ENCODE measurements at regions not wholly inside any gene's neighbourhood (a gene's known extent, or its start where the extent isn't known, plus 50 kb on each side); places are given as distances from the start of the nearest gene placed in this dataset.

DNA sequence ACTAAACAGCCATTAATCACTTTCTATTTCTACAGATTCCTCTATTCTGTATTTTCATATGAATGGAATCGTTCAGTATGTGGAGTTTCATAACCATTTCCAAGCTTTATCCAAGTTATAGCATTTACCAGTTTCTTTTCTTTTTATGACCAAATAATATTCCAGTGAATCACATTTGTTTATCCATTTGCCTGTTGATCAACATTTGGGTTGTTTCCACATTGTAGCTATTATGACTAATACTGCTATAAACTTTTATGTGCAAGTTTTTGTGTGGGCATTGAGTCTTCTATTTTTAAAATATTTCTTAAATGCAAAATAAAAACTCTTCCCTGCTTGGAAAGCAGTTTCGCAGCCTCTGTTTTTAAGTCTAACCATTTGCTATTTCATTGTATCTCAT, 336.4 kb upstream of the OPRM1 start:
- in situ Hi-C loops (cut with HindIII; ENCODE audit: low pct_ligation_motif_present, low sequenced_read_pairs) = no loop called here
- no peak for DNase-seq
- Histone ChIP-seq H3K27ac (no peak overlapping the region), H3K36me3 (replicated peaks) (no peaks in the 10 kb centered on the region), H3K27me3 (replicated peaks) (no peaks in the 10 kb centered on the region), H3K4me3 (ENCODE audit: low read depth, low read length) (no peak overlapping the region)
- TF ChIP-seq, protein P1, sequence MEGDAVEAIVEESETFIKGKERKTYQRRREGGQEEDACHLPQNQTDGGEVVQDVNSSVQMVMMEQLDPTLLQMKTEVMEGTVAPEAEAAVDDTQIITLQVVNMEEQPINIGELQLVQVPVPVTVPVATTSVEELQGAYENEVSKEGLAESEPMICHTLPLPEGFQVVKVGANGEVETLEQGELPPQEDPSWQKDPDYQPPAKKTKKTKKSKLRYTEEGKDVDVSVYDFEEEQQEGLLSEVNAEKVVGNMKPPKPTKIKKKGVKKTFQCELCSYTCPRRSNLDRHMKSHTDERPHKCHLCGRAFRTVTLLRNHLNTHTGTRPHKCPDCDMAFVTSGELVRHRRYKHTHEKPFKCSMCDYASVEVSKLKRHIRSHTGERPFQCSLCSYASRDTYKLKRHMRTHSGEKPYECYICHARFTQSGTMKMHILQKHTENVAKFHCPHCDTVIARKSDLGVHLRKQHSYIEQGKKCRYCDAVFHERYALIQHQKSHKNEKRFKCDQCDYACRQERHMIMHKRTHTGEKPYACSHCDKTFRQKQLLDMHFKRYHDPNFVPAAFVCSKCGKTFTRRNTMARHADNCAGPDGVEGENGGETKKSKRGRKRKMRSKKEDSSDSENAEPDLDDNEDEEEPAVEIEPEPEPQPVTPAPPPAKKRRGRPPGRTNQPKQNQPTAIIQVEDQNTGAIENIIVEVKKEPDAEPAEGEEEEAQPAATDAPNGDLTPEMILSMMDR (IDR thresholded peaks at IDR 0.05; ENCODE audit: low read depth, low read length, missing control alignments) = no peak

DNA sequence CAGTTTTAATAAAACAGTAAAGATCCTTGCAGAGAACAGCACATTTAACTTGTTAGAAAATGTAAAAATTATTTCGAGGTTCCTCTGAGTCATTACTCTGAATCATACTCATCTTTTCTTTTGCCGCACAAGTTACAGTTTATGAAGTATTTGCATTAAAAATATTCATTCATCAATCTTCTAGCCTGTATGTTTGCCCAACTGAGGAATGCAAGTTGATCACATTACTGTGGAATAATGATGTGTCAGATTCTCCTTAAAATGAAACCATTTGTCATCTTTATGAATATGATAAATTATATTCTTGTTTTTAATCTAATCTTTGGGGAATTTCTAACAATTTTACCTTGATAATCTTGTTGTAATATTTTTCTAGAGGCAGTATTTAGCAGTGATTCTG, 340.4 kb upstream of the OPRM1 start:
- in situ Hi-C loops (cut with HindIII; ENCODE audit: low pct_ligation_motif_present, low sequenced_read_pairs) = no loop called here
- no peak overlapping the region for H3K27ac ChIP-seq

DNA sequence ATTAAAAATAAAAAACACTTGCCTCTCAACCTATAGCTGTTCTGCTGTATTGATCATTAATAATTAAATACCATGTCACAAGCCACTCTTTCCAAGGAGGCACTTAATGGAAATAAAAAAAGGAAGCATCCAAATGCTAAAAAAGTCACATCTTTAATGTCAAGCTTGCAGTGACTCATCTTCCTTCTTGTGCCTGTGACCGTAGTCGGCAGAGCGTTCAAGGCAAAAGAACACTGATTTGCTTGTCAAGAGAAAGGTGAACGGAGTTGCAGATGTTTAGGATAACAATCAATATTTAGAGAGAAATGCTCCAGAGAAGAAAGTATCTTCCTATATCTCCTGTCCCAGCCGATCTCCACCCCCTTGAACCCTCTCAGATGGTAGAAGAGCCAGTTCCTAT, 341.0 kb upstream of the OPRM1 start:
- DNase-seq = no peak
- Histone ChIP-seq H3K4me3 (ENCODE audit: low read depth, low read length) (no peak overlapping the region), H3K36me3 (replicated peaks) (no peaks in the 10 kb centered on the region), H3K27ac (no peak overlapping the region), H3K27me3 (replicated peaks) (no peaks in the 10 kb centered on the region)
- TF ChIP-seq, protein P1 (IDR thresholded peaks at IDR 0.05; ENCODE audit: low read depth, low read length, missing control alignments) = no peak
- in situ Hi-C loops (cut with HindIII; ENCODE audit: low pct_ligation_motif_present, low sequenced_read_pairs) = no loop called here

More for the DNA sequence above, 340.4 kb upstream of the OPRM1 start:
- H3K36me3 ChIP-seq (replicated peaks) = no peaks in the 10 kb centered on the region
- no peak overlapping the region for H3K4me3 ChIP-seq (ENCODE audit: low read depth, low read length)
- TF ChIP-seq, protein P1 (IDR thresholded peaks at IDR 0.05; ENCODE audit: low read depth, low read length, missing control alignments) = no peak
- H3K27me3 ChIP-seq (replicated peaks) = no peaks in the 10 kb centered on the region
- DNase-seq = no peak

DNA sequence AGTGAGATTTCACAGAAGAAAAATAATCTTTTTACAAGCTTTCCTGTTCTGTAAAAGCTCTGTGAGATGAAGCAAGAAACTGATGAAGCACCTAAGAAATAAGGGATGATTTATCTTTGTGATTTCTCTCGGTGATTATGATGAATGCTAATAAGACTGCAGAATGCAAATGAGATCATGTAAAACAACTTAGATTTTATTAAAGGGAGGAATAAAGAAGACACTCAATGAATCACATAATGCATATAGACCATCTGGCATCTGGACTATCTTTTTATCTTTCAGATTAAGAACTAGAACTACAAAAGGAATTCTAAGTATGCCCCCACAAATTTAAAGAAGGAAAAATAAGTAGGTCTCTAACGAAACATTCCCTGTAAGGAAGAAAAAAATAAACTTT, 361.5 kb upstream of the OPRM1 start:
- TF ChIP-seq, protein P1 (IDR thresholded peaks at IDR 0.05; ENCODE audit: low read depth, low read length, missing control alignments) = no peak
- Histone ChIP-seq H3K4me3 (ENCODE audit: low read depth, low read length) (no peak overlapping the region), H3K36me3 (replicated peaks) (no peaks in the 10 kb centered on the region), H3K27ac (no peak overlapping the region), H3K27me3 (replicated peaks) (no peaks in the 10 kb centered on the region)
- in situ Hi-C loops (cut with HindIII; ENCODE audit: low pct_ligation_motif_present, low sequenced_read_pairs) = no loop called here
- DNase-seq = no peak

DNA sequence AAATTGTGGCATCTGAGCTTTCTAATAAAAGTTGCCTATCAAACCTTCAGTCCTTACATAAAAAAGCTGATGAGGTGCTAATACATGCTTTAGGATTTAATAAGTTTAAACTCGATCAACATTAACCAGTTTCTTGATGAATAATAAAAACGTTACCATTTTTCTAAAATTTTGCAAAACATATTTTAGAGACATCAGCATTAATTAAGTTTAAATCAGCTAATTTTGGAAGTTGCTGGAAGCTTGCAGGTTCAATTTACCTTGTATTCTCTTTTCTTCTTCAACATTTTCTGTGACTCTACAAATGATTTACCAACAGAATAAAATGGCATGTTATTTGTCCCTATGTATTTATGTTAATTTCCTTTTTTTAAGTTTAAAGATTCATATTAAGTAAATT, 365.3 kb upstream of the OPRM1 start:
- H3K36me3 ChIP-seq (replicated peaks) = no peaks in the 10 kb centered on the region
- no peak overlapping the region for H3K27ac ChIP-seq
- no peak overlapping the region for H3K4me3 ChIP-seq (ENCODE audit: low read depth, low read length)
- TF ChIP-seq, protein P1 (IDR thresholded peaks at IDR 0.05; ENCODE audit: low read depth, low read length, missing control alignments) = no peak
- no peaks in the 10 kb centered on the region for H3K27me3 ChIP-seq (replicated peaks)
- in situ Hi-C loops (cut with HindIII; ENCODE audit: low pct_ligation_motif_present, low sequenced_read_pairs) = no loop called here
- DNase-seq = no peak

DNA sequence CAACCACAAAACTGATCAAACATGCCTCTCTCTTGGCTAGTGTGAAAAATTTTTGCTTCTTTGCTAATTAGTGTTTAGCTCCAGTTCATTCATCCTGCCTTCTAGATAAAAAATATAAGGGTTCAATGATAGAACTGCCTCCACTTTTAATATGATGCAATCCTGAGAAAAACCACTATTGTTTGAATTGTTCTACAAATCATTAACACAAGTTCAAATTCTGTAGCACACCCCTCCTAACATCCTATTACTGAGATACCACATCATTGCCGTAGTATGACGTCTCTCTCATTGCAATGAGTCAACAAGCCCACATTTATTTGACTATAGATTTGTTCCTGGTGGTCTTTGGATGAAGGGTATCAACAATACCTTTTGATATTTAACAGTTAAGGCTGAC, 365.8 kb upstream of the OPRM1 start:
- TF ChIP-seq, protein P1 (IDR thresholded peaks at IDR 0.05; ENCODE audit: low read depth, low read length, missing control alignments) = no peak
- in situ Hi-C loops (cut with HindIII; ENCODE audit: low pct_ligation_motif_present, low sequenced_read_pairs) = no loop called here
- no peak for DNase-seq

More for the DNA sequence above, 365.8 kb upstream of the OPRM1 start:
- Histone ChIP-seq H3K27ac (no peak overlapping the region), H3K27me3 (replicated peaks) (no peaks in the 10 kb centered on the region), H3K4me3 (ENCODE audit: low read depth, low read length) (no peak overlapping the region), H3K36me3 (replicated peaks) (no peaks in the 10 kb centered on the region)
